HG02642 (cell line): ENCODE measurements at regions not wholly inside any gene's neighbourhood (a gene's known extent, or its start where the extent isn't known, plus 50 kb on each side); places are given as distances from the start of the nearest gene placed in this dataset.
"Not testable (repeated sequence)": the region's sequence is repeated elsewhere in the genome, so short reads cannot be mapped to it uniquely, and the experiment has no call there.

ENCODE experiments used
- ATAC-seq: cut with Tn5 transposase; IDR thresholded peaks from one replicate; pipeline ENCODE4 v1.9.1; 2021; ENCODE audit warnings: mild to moderate bottlenecking; ENCODE audit not compliant: unreplicated experiment, poor library complexity

GRCh38 chr17:20933040-20933439, 109.8 kb downstream of the USP22 start:
- not testable (repeated sequence) for ATAC-seq

- ATAC-seq = no peak
These were observed 108.5 kb downstream of the USP22 start for GRCh38 chr17:20934288-20934687.

DNA sequence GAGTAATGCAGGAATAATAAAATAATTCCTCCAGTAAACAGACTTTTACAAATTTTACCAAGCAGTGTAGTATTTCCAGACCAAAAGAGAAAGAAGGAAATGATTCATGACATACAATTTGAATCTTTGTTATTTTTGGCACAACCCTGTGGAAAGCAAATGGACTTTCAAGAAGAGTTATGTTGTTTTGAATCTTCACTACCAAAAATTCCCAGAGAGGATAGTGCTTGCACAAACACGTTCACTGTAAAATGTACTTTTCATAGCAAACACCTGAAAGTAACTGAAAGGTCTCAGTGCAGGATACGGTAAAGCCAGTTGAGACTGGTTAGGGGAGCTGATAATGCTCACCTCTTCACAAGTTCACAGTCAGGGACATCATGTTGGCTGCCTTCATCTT, 107.1 kb downstream of the USP22 start:
- no peak for ATAC-seq

GRCh38 chr17:20938244-20938643, 104.6 kb downstream of the USP22 start:
- no peak for ATAC-seq

GRCh38 chr17:20938988-20939615, 103.7 kb downstream of the USP22 start:
- no peak for ATAC-seq

DNA sequence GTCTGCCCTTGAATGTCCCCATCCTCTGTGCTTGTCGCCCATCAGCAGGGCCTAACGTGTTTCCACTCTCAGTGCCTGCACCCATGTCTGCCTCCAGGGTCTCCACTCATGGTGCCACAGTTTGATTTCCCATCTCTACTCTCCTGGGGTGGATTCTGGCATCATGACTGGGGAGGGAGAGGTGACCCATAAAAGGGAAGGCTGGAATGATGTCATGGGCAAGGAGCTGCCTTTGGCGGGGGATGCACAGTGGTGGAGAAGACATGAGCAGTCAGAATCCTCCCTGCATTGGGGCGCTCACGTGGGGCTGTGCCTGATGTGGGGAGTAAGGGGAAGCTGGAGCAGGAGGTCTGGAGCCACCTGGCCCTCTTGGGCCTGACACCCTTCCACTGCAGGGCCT, 100.9 kb downstream of the USP22 start:
- no peak for ATAC-seq

- no peak for ATAC-seq
These were observed 98.6 kb downstream of the USP22 start for GRCh38 chr17:20944014-20944865.

DNA sequence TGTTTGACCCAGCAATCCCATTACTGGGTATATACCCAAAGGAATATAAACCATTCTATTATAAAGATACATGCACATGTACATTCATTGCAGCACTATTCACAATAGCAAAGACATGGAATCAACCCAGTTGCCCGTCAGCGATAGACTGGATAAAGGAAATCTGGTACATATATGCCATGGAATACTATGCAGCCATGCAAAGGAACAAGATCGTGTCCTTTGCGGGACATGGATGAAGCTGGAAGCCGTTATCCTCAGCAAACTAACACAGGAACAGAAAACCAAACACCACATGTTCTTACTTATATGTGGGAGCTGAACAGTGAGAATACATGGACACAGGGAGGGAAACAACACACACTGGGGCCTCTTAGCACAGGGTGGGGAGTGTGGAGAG, 95.1 kb downstream of the USP22 start:
- ATAC-seq = not testable (repeated sequence)

DNA sequence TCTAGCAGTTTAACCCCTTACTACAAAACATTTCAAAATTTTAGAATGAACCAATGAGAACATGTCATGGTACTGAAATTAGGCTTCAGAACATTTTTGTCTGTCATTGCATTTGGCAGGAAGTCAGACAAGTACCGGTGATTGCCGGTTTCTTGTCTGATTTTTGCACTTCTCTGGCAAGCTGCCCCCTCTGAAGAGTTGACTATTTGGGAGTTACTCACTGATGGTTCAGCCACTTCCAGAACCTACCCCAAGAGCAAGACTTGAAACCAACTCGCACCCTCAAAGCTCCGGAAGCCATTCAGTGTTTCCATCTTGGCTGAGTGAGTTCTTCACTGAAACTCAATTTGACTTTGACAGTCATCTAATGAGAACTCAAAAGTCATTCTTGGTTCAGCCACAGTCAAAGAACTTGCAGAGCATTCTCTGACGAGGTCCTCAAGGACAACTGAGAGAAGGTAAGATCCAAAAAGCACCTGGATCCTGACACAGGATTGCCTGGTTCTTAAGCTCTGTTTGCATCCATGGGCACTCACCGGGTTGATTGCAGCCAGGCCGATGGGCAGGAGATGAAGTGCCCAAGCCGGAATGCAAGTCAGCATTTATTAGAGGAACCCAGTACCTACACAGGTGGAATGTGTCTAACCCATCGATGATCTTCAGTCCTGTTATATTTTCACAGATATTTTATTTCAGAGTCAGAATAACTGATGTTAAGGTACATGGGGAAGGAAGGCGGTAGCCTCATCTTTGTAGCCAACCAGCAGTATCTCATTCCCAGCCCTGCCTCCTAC, 93.6 kb downstream of the USP22 start:
- ATAC-seq = no peak
